ENCODE measurements at regions not wholly inside any gene's neighbourhood (a gene's known extent, or its start where the extent isn't known, plus 50 kb on each side); places are given as distances from the start of the nearest gene placed in this dataset.

GRCh38 chr1:172760121-172760520 is 101.2 kb downstream of the FASLG start:
- TF ChIP-seq CTCF (IDR thresholded peaks at IDR 0.05; ENCODE audit: low read depth, low read length, missing control alignments), result no peak

GRCh38 chr1:172761581-172762486 is 102.9 kb downstream of the FASLG start:
- DNase-seq (ENCODE audit: low read depth), result peak; percentile 54
- in situ Hi-C loops (cut with HindIII; ENCODE audit: low sequenced_read_pairs), result loop anchor here (25.0 kb wide), 1 partner anchor 650 kb away; no protein-coding TSS in a partner anchor
- no peak for TF ChIP-seq CTCF (IDR thresholded peaks at IDR 0.05; ENCODE audit: low read depth, low read length, missing control alignments)
- H3K4me3 ChIP-seq (ENCODE audit: low read depth, low read length), result no peak overlapping the region

More at GRCh38 chr1:172760121-172760520, 101.2 kb downstream of the FASLG start:
- no peak for DNase-seq (ENCODE audit: low read depth)
- in situ Hi-C loops (cut with HindIII; ENCODE audit: low sequenced_read_pairs), result loop anchor here (25.0 kb wide), 1 partner anchor 652 kb away; no protein-coding TSS in a partner anchor
- H3K4me3 ChIP-seq (ENCODE audit: low read depth, low read length), result no peak overlapping the region

GRCh38 chr1:172763057-172763456 is 104.2 kb downstream of the FASLG start:
- TF ChIP-seq CTCF (IDR thresholded peaks at IDR 0.05; ENCODE audit: low read depth, low read length, missing control alignments), result no peak
- in situ Hi-C loops (cut with HindIII; ENCODE audit: low sequenced_read_pairs), result loop anchor here (25.0 kb wide), 1 partner anchor 649 kb away; no protein-coding TSS in a partner anchor

GRCh38 chr1:172764378-172764777 is 105.5 kb downstream of the FASLG start:
- in situ Hi-C loops (cut with HindIII; ENCODE audit: low sequenced_read_pairs), result loop anchor here (25.0 kb wide), 1 partner anchor 648 kb away; no protein-coding TSS in a partner anchor
- DNase-seq (ENCODE audit: low read depth), result no peak
- no peak for TF ChIP-seq CTCF (IDR thresholded peaks at IDR 0.05; ENCODE audit: low read depth, low read length, missing control alignments)
- H3K4me3 ChIP-seq (ENCODE audit: low read depth, low read length), result no peak overlapping the region

More at GRCh38 chr1:172763057-172763456, 104.2 kb downstream of the FASLG start:
- DNase-seq (ENCODE audit: low read depth), result no peak
- no peak overlapping the region for H3K4me3 ChIP-seq (ENCODE audit: low read depth, low read length)

- in situ Hi-C loops (cut with HindIII; ENCODE audit: low sequenced_read_pairs), result loop anchor here (25.0 kb wide), 1 partner anchor 646 kb away; no protein-coding TSS in a partner anchor
- DNase-seq (ENCODE audit: low read depth), result no peak
- H3K4me3 ChIP-seq (ENCODE audit: low read depth, low read length), result no peak overlapping the region
- no peak for TF ChIP-seq CTCF (IDR thresholded peaks at IDR 0.05; ENCODE audit: low read depth, low read length, missing control alignments)
These were observed 107.6 kb downstream of the FASLG start for GRCh38 chr1:172766462-172766861.

GRCh38 chr1:172770071-172770470 is 111.2 kb downstream of the FASLG start:
- TF ChIP-seq CTCF (IDR thresholded peaks at IDR 0.05; ENCODE audit: low read depth, low read length, missing control alignments), result no peak
- no peak overlapping the region for H3K4me3 ChIP-seq (ENCODE audit: low read depth, low read length)
- in situ Hi-C loops (cut with HindIII; ENCODE audit: low sequenced_read_pairs), result loop anchor here (25.0 kb wide), 1 partner anchor 642 kb away; no protein-coding TSS in a partner anchor
- DNase-seq (ENCODE audit: low read depth), result no peak
